ENCODE measurements at regions not wholly inside any gene's neighbourhood (a gene's known extent, or its start where the extent isn't known, plus 50 kb on each side); places are given as distances from the start of the nearest gene placed in this dataset.

DNA sequence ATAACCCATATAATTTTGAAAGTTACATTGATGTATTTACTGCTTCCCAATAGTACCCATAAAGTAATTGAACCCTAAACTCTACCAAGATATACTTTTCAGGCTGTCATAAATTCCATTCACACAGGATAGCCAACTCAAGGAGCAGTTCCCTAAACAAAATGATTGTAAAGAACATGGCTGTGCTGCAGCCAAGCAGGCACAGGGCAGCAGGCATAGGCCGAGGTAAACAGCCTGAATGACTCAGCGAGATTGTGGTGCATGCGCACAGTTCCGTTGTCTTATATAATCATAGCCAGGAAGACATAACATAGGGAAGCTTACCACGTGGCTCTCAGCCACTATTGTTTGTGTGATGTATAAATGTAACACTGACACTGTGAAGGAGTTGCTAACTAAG, 344.9 kb downstream of the FSCB start:
- no peaks in the 10 kb centered on the region for H3K4me1 ChIP-seq
- WGBS: 87% methylated on average over 5 of the region's 5 CpGs
- no peaks in the 10 kb centered on the region for H3K36me3 ChIP-seq
- H3K9me3 ChIP-seq: no peaks in the 10 kb centered on the region
- DNase-seq (ENCODE audit: extremely low spot score): no peak
- no peak overlapping the region for H3K27ac ChIP-seq (replicated peaks in 1 of 4)
- no peaks in the 10 kb centered on the region for H3K27me3 ChIP-seq
- no peak overlapping the region for H3K4me3 ChIP-seq
- TF ChIP-seq POLR2A (IDR thresholded peaks at IDR 0.05; ENCODE audit: low read depth) (no peak), EP300 (IDR thresholded peaks at IDR 0.05) (no peak), POLR2AphosphoS5 (IDR thresholded peaks at IDR 0.05) (no peak)
- TF ChIP-seq, protein P1, sequence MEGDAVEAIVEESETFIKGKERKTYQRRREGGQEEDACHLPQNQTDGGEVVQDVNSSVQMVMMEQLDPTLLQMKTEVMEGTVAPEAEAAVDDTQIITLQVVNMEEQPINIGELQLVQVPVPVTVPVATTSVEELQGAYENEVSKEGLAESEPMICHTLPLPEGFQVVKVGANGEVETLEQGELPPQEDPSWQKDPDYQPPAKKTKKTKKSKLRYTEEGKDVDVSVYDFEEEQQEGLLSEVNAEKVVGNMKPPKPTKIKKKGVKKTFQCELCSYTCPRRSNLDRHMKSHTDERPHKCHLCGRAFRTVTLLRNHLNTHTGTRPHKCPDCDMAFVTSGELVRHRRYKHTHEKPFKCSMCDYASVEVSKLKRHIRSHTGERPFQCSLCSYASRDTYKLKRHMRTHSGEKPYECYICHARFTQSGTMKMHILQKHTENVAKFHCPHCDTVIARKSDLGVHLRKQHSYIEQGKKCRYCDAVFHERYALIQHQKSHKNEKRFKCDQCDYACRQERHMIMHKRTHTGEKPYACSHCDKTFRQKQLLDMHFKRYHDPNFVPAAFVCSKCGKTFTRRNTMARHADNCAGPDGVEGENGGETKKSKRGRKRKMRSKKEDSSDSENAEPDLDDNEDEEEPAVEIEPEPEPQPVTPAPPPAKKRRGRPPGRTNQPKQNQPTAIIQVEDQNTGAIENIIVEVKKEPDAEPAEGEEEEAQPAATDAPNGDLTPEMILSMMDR (IDR thresholded peaks at IDR 0.05): no peak
- intact Hi-C loops (cut with DNase I): no loop called here

DNA sequence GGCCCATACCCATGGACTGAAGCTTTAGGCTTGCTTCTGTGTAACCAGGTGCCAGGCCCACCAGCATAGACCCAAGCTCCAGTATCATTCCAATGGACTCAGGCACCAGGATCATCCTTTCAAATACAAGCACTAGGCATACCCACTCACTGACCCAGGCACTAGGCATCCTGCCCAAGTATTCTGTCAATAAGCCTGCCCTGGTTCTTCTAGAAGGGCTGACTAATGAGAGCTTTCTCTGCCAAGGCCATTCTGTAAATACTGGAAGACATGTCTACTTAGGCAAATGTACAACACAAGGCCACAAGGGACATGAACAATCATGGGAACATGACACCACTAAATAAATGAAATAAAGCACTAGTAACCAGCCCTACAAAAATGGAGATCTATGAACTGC, 352.2 kb downstream of the FSCB start:
- intact Hi-C loops (cut with DNase I): no loop called here
- Histone ChIP-seq H3K9me3 (peaks cover 0 to 5% (median 0%) of the 10 kb centered on the region in 4 donors), H3K27me3 (no peaks in the 10 kb centered on the region), H3K27ac (replicated peaks in 1 of 4) (no peak overlapping the region), H3K4me1 (no peaks in the 10 kb centered on the region), H3K4me3 (no peak overlapping the region), H3K36me3 (no peaks in the 10 kb centered on the region)
- DNase-seq (ENCODE audit: extremely low spot score): no peak
- TF ChIP-seq POLR2A (IDR thresholded peaks at IDR 0.05; ENCODE audit: low read depth) (no peak), POLR2AphosphoS5 (IDR thresholded peaks at IDR 0.05) (no peak), EP300 (IDR thresholded peaks at IDR 0.05) (no peak)
- TF ChIP-seq, protein P1 (IDR thresholded peaks at IDR 0.05): no peak

DNA sequence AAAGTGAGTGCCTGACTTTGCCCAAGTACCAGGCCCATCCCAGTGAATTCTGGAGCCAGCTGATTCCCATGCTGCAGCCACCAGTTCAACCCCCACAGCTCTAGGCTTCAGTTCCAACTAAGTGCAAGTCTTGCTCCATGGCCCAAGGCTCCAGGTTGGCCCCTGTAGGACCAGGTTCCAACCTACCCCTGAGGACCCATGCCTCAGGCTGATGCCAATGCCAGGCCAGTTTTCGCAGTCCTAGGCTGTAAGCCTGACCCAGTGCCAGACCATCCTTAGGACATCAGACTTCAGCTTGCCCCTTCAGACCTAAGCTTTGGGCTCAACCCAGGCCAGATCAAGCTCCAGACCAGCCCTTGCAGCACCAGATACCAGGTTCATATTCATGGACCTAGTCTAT, 352.6 kb downstream of the FSCB start:
- Histone ChIP-seq H3K4me3 (no peak overlapping the region), H3K36me3 (no peaks in the 10 kb centered on the region), H3K9me3 (peaks cover 0 to 5% (median 0%) of the 10 kb centered on the region in 4 donors), H3K27me3 (no peaks in the 10 kb centered on the region), H3K27ac (replicated peaks in 1 of 4) (no peak overlapping the region), H3K4me1 (no peaks in the 10 kb centered on the region)
- WGBS: no CpG with 5 or more reads among the region's 1 CpG
- no peak for DNase-seq (ENCODE audit: extremely low spot score)
- intact Hi-C loops (cut with DNase I): no loop called here
- TF ChIP-seq EP300 (IDR thresholded peaks at IDR 0.05): no peak
- TF ChIP-seq, protein P1 (IDR thresholded peaks at IDR 0.05): no peak
- TF ChIP-seq POLR2A (IDR thresholded peaks at IDR 0.05; ENCODE audit: low read depth): no peak
- TF ChIP-seq POLR2AphosphoS5 (IDR thresholded peaks at IDR 0.05): no peak

DNA sequence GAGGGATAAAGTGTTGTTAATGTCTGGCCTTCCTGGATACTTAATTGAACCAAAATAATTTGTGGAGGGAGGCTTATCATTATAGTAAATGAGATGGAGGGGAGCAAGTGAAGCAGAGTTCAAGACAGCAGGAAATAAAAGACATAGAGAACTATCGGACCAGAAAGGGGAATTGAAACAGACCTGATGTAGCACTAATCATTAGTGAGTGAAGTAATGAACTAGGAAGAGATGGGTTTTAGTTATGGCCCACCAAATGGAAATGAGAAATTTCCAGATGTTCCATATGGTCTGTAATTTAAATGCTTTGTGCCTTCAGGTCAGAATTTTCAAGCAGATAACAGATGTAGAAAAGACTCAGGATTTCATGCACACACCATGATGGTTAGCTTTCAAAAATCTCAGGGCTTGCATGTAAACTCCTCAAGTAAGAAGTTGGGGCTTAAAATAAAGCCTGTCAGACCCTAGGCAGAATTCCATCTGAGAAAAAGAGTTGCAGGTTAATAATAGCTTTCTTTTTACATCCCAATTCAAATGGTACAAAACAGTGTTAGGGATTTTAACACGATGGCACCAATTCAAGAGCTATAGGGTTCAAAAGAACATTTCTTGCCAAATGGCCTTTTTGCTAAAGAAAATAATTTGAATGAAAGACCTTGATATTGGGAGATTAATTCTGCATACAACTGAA, 355.8 kb downstream of the FSCB start:
- H3K27ac ChIP-seq (replicated peaks in 1 of 4): no peak overlapping the region
- no peak for DNase-seq (ENCODE audit: extremely low spot score)
- peaks cover 0 to 4% (median 0%) of the 10 kb centered on the region in 4 donors for H3K9me3 ChIP-seq
- H3K4me1 ChIP-seq: no peaks in the 10 kb centered on the region
- H3K4me3 ChIP-seq: no peak overlapping the region
- TF ChIP-seq EP300 (IDR thresholded peaks at IDR 0.05): no peak
- no peak for TF ChIP-seq POLR2A (IDR thresholded peaks at IDR 0.05; ENCODE audit: low read depth)
- TF ChIP-seq, protein P1 (IDR thresholded peaks at IDR 0.05): no peak
- no peak for TF ChIP-seq POLR2AphosphoS5 (IDR thresholded peaks at IDR 0.05)
- 79% methylated on average over 2 of the region's 2 CpGs for WGBS
- no peaks in the 10 kb centered on the region for H3K27me3 ChIP-seq
- no peaks in the 10 kb centered on the region for H3K36me3 ChIP-seq
- intact Hi-C loops (cut with DNase I): no loop called here

DNA sequence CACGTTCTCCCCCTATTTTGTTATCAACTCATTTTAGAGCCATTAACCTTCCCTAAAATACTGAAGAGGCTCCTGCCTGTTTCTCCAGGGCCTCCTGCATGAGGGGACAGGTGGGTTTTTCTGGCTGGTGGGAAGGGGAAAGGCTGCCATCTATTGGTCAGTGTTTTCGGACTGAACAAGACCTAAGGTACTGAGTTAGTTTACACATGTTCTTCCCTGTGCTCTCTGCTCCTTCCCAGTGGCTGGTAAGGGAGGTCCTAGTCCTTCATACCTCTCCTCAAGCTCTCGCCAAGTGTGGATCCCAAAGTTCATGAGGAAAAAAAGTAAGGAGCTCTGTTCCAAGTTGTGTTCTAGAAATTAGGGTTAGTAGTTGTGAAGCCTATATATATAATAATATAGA, 357.5 kb downstream of the FSCB start:
- H3K36me3 ChIP-seq: no peaks in the 10 kb centered on the region
- no peaks in the 10 kb centered on the region for H3K9me3 ChIP-seq
- no peaks in the 10 kb centered on the region for H3K27me3 ChIP-seq
- WGBS: 35% methylated on average over 3 of the region's 3 CpGs
- no peak for DNase-seq (ENCODE audit: extremely low spot score)
- H3K27ac ChIP-seq (replicated peaks in 1 of 4): no peak overlapping the region
- intact Hi-C loops (cut with DNase I): no loop called here
- TF ChIP-seq EP300 (IDR thresholded peaks at IDR 0.05) (no peak), POLR2AphosphoS5 (IDR thresholded peaks at IDR 0.05) (no peak), POLR2A (IDR thresholded peaks at IDR 0.05; ENCODE audit: low read depth) (no peak)
- TF ChIP-seq, protein P1 (IDR thresholded peaks at IDR 0.05): no peak
- no peaks in the 10 kb centered on the region for H3K4me1 ChIP-seq
- H3K4me3 ChIP-seq: no peak overlapping the region
